Mesendoderm (in vitro differentiated cells): ENCODE measurements at regions not wholly inside any gene's neighbourhood (a gene's known extent, or its start where the extent isn't known, plus 50 kb on each side); places are given as distances from the start of the nearest gene placed in this dataset.

Experiments
- DNase-seq: peaks from one replicate; pipeline ENCODE4 v3.0.0; 2013
- H2AK5ac ChIP-seq: 2 replicates; pipeline ENCODE4 v1.6.1; 2013; ENCODE audit warnings: low read length, inconsistent platforms
- H2BK120ac ChIP-seq: 2 replicates; pipeline ENCODE4 v1.6.1; 2013; ENCODE audit warnings: low read depth, mild to moderate bottlenecking, low read length, moderate library complexity, mixed read lengths
- H2BK15ac ChIP-seq: replicated peaks from 2 replicates; pipeline ENCODE4 v1.6.1; 2013; ENCODE audit warnings: low read depth, mild to moderate bottlenecking, moderate library complexity
- H2BK5ac ChIP-seq: 2 replicates; pipeline ENCODE4 v1.6.1; 2013; ENCODE audit warnings: low read length, inconsistent platforms
- H3K18ac ChIP-seq: 2 replicates; pipeline ENCODE4 v1.6.1; 2013; ENCODE audit warnings: mild to moderate bottlenecking, low read length, mixed read lengths
- H3K23ac ChIP-seq: one replicate; pipeline ENCODE4 v1.6.1; 2013; ENCODE audit warnings: low read length
- H3K27ac ChIP-seq: 2 replicates; pipeline ENCODE4 v1.5.1; 2013; ENCODE audit warnings: low read depth, mild to moderate bottlenecking, inconsistent platforms, low read length, moderate library complexity
- H3K27me3 ChIP-seq: 2 replicates; pipeline ENCODE4 v1.6.1; 2013; ENCODE audit warnings: low read length, control low read depth, mild to moderate bottlenecking, inconsistent platforms; ENCODE audit not compliant: insufficient read depth, poor library complexity
- H3K36me3 ChIP-seq: 2 replicates; pipeline ENCODE4 v1.6.1; 2013; ENCODE audit warnings: low read length, inconsistent platforms; ENCODE audit not compliant: control insufficient read depth, insufficient read depth
- H3K4ac ChIP-seq: one replicate; pipeline ENCODE4 v1.6.1; 2013; ENCODE audit warnings: low read depth, mild to moderate bottlenecking, low read length, moderate library complexity
- H3K4me1 ChIP-seq: 2 replicates; pipeline ENCODE4 v1.6.1; 2013; ENCODE audit warnings: low read depth, low read length, inconsistent platforms; ENCODE audit not compliant: control insufficient read depth
- H3K4me2 ChIP-seq: 2 replicates; pipeline ENCODE4 v1.6.1; 2013; ENCODE audit warnings: low read length
- H3K4me3 ChIP-seq: 2 replicates; pipeline ENCODE4 v1.5.1; 2013; ENCODE audit warnings: mild to moderate bottlenecking, low read length
- H3K56ac ChIP-seq: one replicate; pipeline ENCODE4 v1.6.1; 2013; ENCODE audit warnings: low read length
- H3K79me1 ChIP-seq: 2 replicates; pipeline ENCODE4 v1.6.1; 2013; ENCODE audit warnings: low read length, inconsistent platforms
- H3K79me2 ChIP-seq: 2 replicates; pipeline ENCODE4 v1.6.1; 2013; ENCODE audit warnings: mild to moderate bottlenecking, low read length; ENCODE audit not compliant: control insufficient read depth, insufficient read depth
- H3K9ac ChIP-seq: 2 replicates; pipeline ENCODE4 v1.6.1; 2013; ENCODE audit warnings: low read length, inconsistent platforms
- H4K5ac ChIP-seq: one replicate; pipeline ENCODE4 v1.6.1; 2013; ENCODE audit warnings: low read length
- H4K8ac ChIP-seq: one replicate; pipeline ENCODE4 v1.6.1; 2013; ENCODE audit warnings: low read depth, mild to moderate bottlenecking, control low read depth, low read length, moderate library complexity
- WGBS: extraction: QIAGEN DNeasy Blood & Tissue Kit; methylation state at CpG from one replicate; pipeline ENCODE4 v1.1.7; 2013; ENCODE audit warnings: low lambda C conversion rate, missing lambda C conversion rate; ENCODE audit not compliant: insufficient coverage; ENCODE audit errors: extremely low coverage; 5-methylcytosine and 5-hydroxymethylcytosine counted together

- no peak overlapping the region for H3K18ac ChIP-seq
- no peaks in the 10 kb centered on the region for H3K79me2 ChIP-seq
- H3K23ac ChIP-seq, result no peak overlapping the region
- no peak overlapping the region for H3K4me3 ChIP-seq
- no peaks in the 10 kb centered on the region for H3K27me3 ChIP-seq
- no peak overlapping the region for H2BK15ac ChIP-seq
- no peaks in the 10 kb centered on the region for H3K36me3 ChIP-seq
- H3K79me1 ChIP-seq, result no peaks in the 10 kb centered on the region
- no peak overlapping the region for H4K5ac ChIP-seq
- no peak overlapping the region for H3K9ac ChIP-seq
- H2AK5ac ChIP-seq, result no peak overlapping the region
- H2BK120ac ChIP-seq, result no peak overlapping the region
- WGBS, result no CpG with 5 or more reads among the region's 3 CpGs
- H3K4me2 ChIP-seq, result no peak overlapping the region
- no peak overlapping the region for H3K27ac ChIP-seq
- H3K4me1 ChIP-seq, result no peaks in the 10 kb centered on the region
- no peak overlapping the region for H3K4ac ChIP-seq
- no peak overlapping the region for H4K8ac ChIP-seq
- no peak for DNase-seq
- no peak overlapping the region for H3K56ac ChIP-seq
- no peak overlapping the region for H2BK5ac ChIP-seq
Observed at GRCh38 chr1:19569786-19570185, 74.3 kb upstream of the NBL1 start.

GRCh38 chr1:19567041-19567440 lies 77.1 kb upstream of the NBL1 start:
- Histone ChIP-seq H3K56ac (no peak overlapping the region), H3K4me3 (no peak overlapping the region), H3K18ac (no peak overlapping the region), H3K4ac (no peak overlapping the region), H3K4me1 (no peaks in the 10 kb centered on the region), H2BK15ac (no peak overlapping the region), H4K5ac (no peak overlapping the region), H2BK5ac (no peak overlapping the region), H3K79me1 (no peaks in the 10 kb centered on the region), H3K4me2 (no peak overlapping the region), H3K27ac (no peak overlapping the region), H3K9ac (no peak overlapping the region), H3K27me3 (no peaks in the 10 kb centered on the region), H4K8ac (no peak overlapping the region), H2BK120ac (no peak overlapping the region), H3K79me2 (no peaks in the 10 kb centered on the region), H3K23ac (no peak overlapping the region), H2AK5ac (no peak overlapping the region), H3K36me3 (no peaks in the 10 kb centered on the region)
- no CpG with 5 or more reads among the region's 4 CpGs for WGBS
- peak; percentile 14 for DNase-seq

- H2BK120ac ChIP-seq, result no peak overlapping the region
- H2AK5ac ChIP-seq, result no peak overlapping the region
- no peak overlapping the region for H4K5ac ChIP-seq
- H3K79me1 ChIP-seq, result no peaks in the 10 kb centered on the region
- H3K18ac ChIP-seq, result no peak overlapping the region
- H3K4me3 ChIP-seq, result no peak overlapping the region
- H3K4me1 ChIP-seq, result no peaks in the 10 kb centered on the region
- H3K27me3 ChIP-seq, result no peaks in the 10 kb centered on the region
- H3K56ac ChIP-seq, result no peak overlapping the region
- no CpG with 5 or more reads among the region's 5 CpGs for WGBS
- H3K79me2 ChIP-seq, result no peaks in the 10 kb centered on the region
- H3K4me2 ChIP-seq, result no peak overlapping the region
- H3K36me3 ChIP-seq, result no peaks in the 10 kb centered on the region
- H3K23ac ChIP-seq, result no peak overlapping the region
- H3K4ac ChIP-seq, result no peak overlapping the region
- H2BK5ac ChIP-seq, result no peak overlapping the region
- no peak overlapping the region for H2BK15ac ChIP-seq
- no peak overlapping the region for H3K9ac ChIP-seq
- no peak for DNase-seq
- H3K27ac ChIP-seq, result no peak overlapping the region
- no peak overlapping the region for H4K8ac ChIP-seq
Observed at GRCh38 chr1:19564366-19564765, 79.0 kb upstream of the CAPZB start.

- Histone ChIP-seq H3K18ac (no peak overlapping the region), H3K9ac (no peak overlapping the region), H4K5ac (no peak overlapping the region), H3K56ac (no peak overlapping the region), H3K27ac (no peak overlapping the region), H3K79me2 (no peaks in the 10 kb centered on the region), H3K4me1 (no peaks in the 10 kb centered on the region), H3K23ac (no peak overlapping the region), H3K27me3 (no peaks in the 10 kb centered on the region), H3K4me2 (no peak overlapping the region), H3K4ac (no peak overlapping the region), H4K8ac (no peak overlapping the region), H3K79me1 (no peaks in the 10 kb centered on the region), H3K36me3 (no peaks in the 10 kb centered on the region), H2AK5ac (no peak overlapping the region), H2BK120ac (no peak overlapping the region), H2BK15ac (no peak overlapping the region), H2BK5ac (no peak overlapping the region), H3K4me3 (no peak overlapping the region)
- no peak for DNase-seq
- no CpG with 5 or more reads among the region's 15 CpGs for WGBS
Observed at GRCh38 chr1:19563324-19564097, 78.2 kb upstream of the CAPZB start.

- Histone ChIP-seq H3K27me3 (no peaks in the 10 kb centered on the region), H2BK15ac (no peak overlapping the region), H4K5ac (no peak overlapping the region), H3K4me1 (no peaks in the 10 kb centered on the region), H3K9ac (no peak overlapping the region), H3K27ac (no peak overlapping the region), H4K8ac (no peak overlapping the region), H3K23ac (no peak overlapping the region), H3K79me2 (no peaks in the 10 kb centered on the region), H2BK5ac (no peak overlapping the region), H3K79me1 (no peaks in the 10 kb centered on the region), H3K4me3 (no peak overlapping the region), H3K56ac (no peak overlapping the region), H2AK5ac (no peak overlapping the region), H3K4ac (no peak overlapping the region), H3K36me3 (no peaks in the 10 kb centered on the region), H3K18ac (no peak overlapping the region), H3K4me2 (no peak overlapping the region), H2BK120ac (no peak overlapping the region)
- no peak for DNase-seq
- WGBS, result no CpG with 5 or more reads among the region's 2 CpGs
Observed at GRCh38 chr1:19562847-19563246, 77.5 kb upstream of the CAPZB start.

GRCh38 chr1:19560480-19560879 lies 75.1 kb upstream of the CAPZB start:
- H2BK5ac ChIP-seq, result no peak overlapping the region
- no peak overlapping the region for H3K4me3 ChIP-seq
- H3K79me2 ChIP-seq, result no peaks in the 10 kb centered on the region
- H3K4me1 ChIP-seq, result no peaks in the 10 kb centered on the region
- H3K18ac ChIP-seq, result no peak overlapping the region
- no CpG with 5 or more reads among the region's 4 CpGs for WGBS
- H3K27ac ChIP-seq, result no peak overlapping the region
- H3K23ac ChIP-seq, result no peak overlapping the region
- no peak overlapping the region for H3K9ac ChIP-seq
- H3K79me1 ChIP-seq, result no peaks in the 10 kb centered on the region
- no peak overlapping the region for H3K4me2 ChIP-seq
- no peak for DNase-seq
- H2BK120ac ChIP-seq, result no peak overlapping the region
- H2AK5ac ChIP-seq, result no peak overlapping the region
- no peak overlapping the region for H2BK15ac ChIP-seq
- H3K56ac ChIP-seq, result no peak overlapping the region
- no peak overlapping the region for H3K4ac ChIP-seq
- no peaks in the 10 kb centered on the region for H3K36me3 ChIP-seq
- H4K8ac ChIP-seq, result no peak overlapping the region
- H3K27me3 ChIP-seq, result no peaks in the 10 kb centered on the region
- H4K5ac ChIP-seq, result no peak overlapping the region
